GM21737 (cell line): ENCODE measurements at regions not wholly inside any gene's neighbourhood (a gene's known extent, or its start where the extent isn't known, plus 50 kb on each side); places are given as distances from the start of the nearest gene placed in this dataset.

ENCODE experiments used
- ATAC-seq: cut with Tn5 transposase; IDR thresholded peaks from one replicate; pipeline ENCODE4 v1.9.1; 2021; ENCODE audit warnings: mild to moderate bottlenecking, moderate library complexity; ENCODE audit not compliant: unreplicated experiment

- ATAC-seq: no peak
These were observed 159.0 kb downstream of the GASK1B start for GRCh38 chr4:158013858-158014257.

GRCh38 chr4:158010361-158010760 lies 162.5 kb downstream of the GASK1B start:
- ATAC-seq: no peak

DNA sequence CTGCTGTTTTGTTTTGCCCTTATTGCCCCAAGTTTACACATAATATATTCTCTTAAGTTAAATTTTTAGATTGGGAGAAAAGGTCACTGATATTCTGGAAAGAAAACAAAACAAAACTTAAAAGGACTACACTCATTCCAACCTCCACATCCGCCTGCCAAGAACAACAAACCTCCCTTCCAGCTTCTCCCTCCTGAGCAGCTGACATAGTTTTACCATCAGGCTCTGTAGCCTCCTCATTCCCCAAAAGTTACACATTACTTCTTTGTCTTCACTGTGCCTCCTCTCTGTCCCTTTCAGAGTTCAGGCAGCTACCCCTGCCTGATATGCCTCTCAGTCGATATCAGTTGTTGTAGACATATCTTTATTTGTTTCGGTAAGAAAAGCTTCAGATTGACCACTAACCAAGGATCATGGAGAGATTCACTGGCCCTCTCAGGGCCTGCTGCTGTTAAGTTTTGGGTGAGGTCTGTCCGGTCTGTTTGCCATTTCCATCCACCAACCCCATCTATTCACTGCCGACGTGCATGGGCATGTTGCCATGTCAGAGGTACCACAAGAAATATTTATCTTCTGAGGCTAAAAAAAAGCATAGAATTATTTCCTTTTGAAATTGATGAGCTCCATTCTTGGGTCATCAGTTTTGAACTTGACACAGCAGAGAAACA lies 164.1 kb downstream of the GASK1B start:
- ATAC-seq: no peak

DNA sequence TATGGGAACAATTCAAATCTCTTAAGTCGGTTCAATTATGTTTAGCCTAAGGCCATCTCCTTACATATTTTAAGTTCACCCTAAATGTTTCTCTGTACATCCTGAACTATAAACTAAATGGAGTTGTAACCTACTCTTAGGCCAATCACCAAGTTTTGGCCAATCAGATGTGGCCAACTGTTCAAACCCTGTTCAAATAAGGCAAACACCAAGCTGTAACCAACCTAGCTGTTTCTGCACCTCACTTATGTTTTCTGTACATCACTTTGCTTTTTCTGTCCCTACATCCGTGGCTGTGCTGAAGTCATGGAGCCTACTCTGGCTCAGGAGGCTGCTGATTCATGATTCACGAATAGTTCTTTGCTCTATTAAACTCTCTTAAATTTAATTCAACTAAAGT lies 165.3 kb downstream of the GASK1B start:
- no peak for ATAC-seq

GRCh38 chr4:158006990-158007389 lies 165.8 kb downstream of the GASK1B start:
- ATAC-seq: no peak

DNA sequence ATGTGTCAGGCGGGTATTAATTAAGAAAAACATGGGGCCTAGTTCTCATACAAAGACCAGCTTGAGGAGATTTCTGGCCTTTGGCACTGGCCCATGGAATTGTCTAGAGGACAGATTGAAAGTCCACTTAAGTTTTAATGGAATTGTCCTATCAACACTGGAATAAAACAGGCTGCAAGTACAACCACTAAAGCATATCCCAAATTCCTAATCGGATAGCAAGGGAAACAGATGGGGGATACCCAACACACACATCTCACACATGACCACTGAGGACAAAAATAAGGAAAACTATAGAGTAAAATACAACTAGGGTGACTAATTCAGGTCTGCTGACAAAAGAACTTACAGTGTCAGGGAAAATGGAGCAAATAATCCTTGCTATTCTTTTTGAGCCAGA lies 167.8 kb downstream of the GASK1B start:
- no peak for ATAC-seq

DNA sequence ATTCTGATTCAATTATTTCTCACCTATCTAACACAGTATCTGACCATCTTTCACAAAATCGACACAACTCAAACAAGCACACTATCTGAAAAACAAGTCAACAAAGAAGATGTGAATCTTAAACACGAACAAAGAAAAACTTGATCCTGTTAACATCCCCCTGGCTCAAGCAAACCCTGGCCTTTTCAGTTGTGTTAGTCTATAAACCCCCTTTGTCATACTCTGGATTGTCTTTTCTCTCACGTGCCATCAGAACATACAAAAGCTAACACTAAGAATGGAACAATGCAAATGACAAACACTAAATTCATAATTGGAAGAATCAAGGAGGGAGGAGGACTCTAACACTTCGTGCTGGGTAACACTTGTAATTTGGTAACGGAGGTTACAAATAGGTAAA lies 168.7 kb downstream of the GASK1B start:
- no peak for ATAC-seq

DNA sequence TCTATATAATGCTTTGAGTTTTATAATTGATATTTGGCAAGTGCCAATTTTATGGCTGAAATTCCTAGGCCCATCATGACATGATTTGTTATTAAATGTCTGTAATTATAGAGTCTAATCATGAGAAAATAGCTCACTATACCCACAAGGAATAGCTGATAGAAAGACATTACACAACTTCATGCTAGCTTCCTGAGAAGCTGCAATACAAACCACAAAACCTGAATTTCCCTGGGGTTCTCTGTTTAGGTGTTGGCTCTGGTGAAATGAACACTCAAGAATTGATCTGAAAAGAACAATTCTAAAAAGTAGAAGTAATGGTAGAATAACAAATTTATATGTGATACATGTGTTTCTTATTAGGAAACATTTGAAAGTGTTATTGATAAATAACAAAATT lies 169.6 kb downstream of the GASK1B start:
- no peak for ATAC-seq

DNA sequence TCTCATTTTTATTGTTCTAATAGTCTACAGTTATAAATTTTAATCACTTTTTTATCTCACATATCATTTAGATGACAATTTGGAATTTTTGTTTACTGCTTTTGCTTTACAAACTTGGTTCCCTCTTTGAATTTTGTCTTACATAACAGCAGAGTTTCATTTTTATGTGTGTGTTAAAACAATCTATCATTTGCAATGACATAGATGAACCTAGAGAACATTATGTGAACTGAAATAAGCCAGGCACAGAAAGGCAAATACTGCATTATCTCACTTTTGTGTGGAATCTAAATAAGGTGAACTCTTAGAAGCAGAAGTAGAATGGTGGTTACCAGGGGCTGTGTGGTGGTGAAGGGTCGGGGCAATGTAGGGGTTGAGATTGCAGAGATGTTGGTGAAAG lies 170.7 kb downstream of the GASK1B start:
- ATAC-seq: no peak

GRCh38 chr4:158001756-158002155 lies 171.1 kb downstream of the GASK1B start:
- ATAC-seq: no peak

DNA sequence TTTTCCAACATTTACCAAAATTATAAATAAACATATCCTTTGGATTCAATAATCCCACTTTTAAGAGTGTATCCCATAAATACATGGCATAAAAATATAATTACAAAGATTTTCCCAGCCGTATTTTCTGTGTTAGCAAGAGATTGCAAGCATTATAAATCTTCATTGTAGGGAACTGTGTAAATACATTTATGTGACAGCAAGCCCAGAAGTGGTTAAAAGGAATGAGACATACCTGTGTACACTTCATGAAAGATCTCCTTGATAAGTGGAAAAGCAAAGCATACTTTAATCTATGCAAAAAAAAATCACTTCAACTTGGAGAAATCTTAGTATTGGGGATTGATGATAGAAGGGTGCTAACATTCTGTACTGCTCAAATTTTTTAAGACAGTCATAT lies 173.1 kb downstream of the GASK1B start:
- ATAC-seq: no peak

- no peak for ATAC-seq
These were observed 175.5 kb downstream of the GASK1B start for GRCh38 chr4:157997296-157997695.

DNA sequence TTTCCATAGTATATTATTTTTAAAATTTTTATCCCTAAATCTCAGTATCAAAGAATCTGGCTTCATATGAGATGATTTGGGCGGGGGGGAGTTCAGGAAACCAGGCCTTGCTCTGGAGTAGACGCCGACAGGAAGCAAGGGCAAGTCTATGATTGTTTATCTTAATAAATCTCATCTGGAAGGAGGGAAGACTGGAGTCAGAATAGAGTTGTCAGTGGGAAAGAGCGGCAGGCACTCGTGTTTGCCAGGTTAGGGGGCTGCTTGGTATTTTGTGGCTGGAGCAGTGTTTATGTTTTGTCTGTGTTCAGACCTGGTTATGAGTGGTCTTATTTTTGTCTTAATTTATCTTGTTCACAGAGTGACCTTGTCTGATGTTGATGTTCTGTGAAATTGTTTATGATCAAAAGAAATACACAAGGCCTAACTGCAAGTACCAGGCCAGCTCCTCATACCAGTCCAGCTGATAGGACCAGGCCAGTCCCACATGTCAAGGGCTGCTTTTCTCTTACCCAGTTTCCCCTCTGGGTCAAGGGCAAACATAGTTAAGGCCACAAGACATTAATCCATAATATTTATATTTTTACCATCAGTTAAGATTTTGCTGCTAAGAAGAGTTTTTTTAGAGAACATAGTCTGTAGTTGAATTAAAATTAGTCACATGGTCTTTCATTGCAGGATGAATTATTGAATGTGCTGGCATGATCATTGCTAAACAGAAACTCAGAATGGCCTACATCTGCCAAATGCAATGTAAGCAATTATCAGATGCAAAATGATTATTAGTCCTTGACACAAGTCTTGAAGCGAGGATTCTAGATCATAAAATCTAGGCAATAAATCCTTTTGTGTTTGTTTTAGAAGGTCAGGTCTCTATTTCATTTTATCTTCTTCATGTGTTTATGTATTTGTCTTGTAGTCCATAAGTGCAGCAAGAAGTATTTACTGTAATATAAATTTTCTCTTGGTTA lies 176.5 kb downstream of the GASK1B start:
- no peak for ATAC-seq

DNA sequence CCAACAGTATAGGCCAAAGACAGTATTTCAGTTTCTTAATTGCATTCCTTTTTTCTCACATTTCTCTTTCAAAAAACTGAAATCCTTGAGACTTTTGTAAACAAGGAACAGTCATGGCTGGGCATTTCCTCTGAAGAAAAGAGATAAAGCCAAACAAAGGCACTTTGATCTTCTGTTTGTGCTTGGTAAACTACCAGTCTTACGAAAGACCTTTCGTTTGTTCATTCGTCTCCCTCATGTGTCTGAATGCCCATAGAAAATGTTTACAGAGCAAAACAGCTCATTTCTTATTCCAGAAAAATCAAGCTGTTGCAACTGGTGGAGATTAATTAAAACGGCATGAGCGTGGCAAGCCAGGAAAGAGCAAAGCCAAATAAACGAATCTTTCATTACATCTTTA lies 178.0 kb downstream of the GASK1B start:
- no peak for ATAC-seq

GRCh38 chr4:157992948-157993839 lies 179.6 kb downstream of the GASK1B start:
- ATAC-seq: no peak

DNA sequence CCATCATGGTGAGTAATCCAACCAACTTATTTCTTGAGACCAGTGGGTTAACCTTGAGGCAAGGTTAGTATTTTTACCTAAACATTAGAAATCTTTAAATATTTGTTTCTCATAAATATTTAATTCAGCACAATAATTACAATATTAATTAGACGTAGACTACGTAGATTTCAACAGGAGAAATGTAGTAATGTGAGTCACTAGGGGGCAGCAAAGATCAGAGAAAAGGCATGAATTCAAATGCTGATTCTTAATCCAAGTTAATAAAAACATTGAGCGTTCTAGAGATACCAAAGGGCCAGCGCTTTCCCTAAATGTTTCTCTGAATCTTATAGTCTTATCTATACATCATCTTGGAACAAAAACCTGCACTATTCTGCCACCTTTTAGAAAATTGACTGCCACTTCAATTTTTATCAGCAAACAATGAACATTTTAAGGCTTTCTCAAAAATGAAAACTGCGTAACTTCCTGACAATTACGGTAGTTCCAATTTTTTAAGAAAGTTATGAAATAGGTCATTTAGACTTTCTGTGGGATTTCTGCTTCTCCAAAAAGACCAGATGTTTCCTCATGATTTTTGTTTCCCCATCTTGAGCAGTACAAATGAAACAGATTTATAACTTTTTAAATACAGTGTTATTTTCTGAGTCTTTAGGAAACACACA lies 180.7 kb downstream of the GASK1B start:
- no peak for ATAC-seq

GRCh38 chr4:157988641-157989040 lies 184.2 kb downstream of the GASK1B start:
- no peak for ATAC-seq

DNA sequence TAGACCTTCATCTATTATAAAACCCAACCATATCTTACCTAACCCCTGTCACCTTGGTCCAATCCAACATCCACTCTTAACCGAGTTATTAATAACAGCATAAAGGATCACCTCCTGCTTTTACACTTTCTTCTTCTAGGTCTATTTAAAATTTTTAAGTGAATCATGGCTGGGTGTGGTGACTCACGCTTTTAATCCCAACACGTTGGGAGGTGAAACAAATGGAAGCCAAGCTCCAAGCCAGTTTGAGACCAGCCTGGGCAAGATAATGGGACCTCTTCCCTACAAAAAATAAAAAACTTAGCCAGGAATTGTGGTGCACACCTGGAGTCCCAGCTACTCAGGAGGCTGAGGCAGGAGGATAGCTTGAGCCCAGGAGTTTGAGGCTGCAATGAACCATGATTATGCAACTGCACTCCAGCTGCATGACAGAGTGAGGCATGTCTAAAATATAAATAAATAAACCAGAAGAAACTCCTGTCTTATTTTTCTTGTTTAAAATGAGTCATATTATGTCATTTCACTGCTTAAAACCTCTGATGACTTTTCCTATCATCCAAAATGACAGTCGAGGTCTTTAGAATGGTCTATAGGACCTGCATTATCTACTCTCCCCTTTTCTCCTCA lies 188.4 kb downstream of the GASK1B start:
- ATAC-seq: no peak

GRCh38 chr4:157983300-157983699 lies 189.5 kb downstream of the GASK1B start:
- no peak for ATAC-seq

- ATAC-seq: no peak
These were observed 192.7 kb downstream of the GASK1B start for GRCh38 chr4:157980158-157980557.
